CD14-positive monocyte (primary cell): ENCODE measurements at regions not wholly inside any gene's neighbourhood (a gene's known extent, or its start where the extent isn't known, plus 50 kb on each side); places are given as distances from the start of the nearest gene placed in this dataset.
A peak's percentile ranks its signal among the peaks of the same experiment; 100 is the strongest.
"Not testable (repeated sequence)": the region's sequence is repeated elsewhere in the genome, so short reads cannot be mapped to it uniquely, and the experiment has no call there.

Experiments
- DNase-seq, 3 donors: peaks; one replicate each; pipeline ENCODE4 v3.0.0-alpha.2; 2011 to 2022
- H2AFZ ChIP-seq: 2 replicates; pipeline ENCODE4 v1.6.0; 2012; ENCODE audit warnings: mild to moderate bottlenecking, low read depth, low read length, inconsistent platforms; ENCODE audit not compliant: insufficient read depth, poor library complexity, severe bottlenecking
- H3K27ac ChIP-seq, 2 donors: 1 replicate in 1 of 2; 2 replicates in 1 of 2; pipeline ENCODE4 v1.5.1; 2012 to 2013; ENCODE audit warnings: low read length in 2 of 2, control low read depth in 1 of 2, inconsistent platforms in 1 of 2, low read depth in 1 of 2, mild to moderate bottlenecking in 1 of 2
- H3K27me3 ChIP-seq, 2 donors: one replicate each; pipeline versions ENCODE4 v1.6.0 to v1.6.1; 2011 to 2013; ENCODE audit warnings: low read length in 2 of 2; ENCODE audit not compliant: control insufficient read depth in 2 of 2, insufficient read depth in 2 of 2
- H3K36me3 ChIP-seq, 2 donors: replicated peaks in 1 of 2; 1 replicate in 1 of 2; 2 replicates in 1 of 2; pipeline versions ENCODE4 v1.5.1 to v1.6.1; 2012 to 2013; ENCODE audit warnings: low read length in 2 of 2, control low read depth in 1 of 2, inconsistent platforms in 1 of 2, mild to moderate bottlenecking in 1 of 2; ENCODE audit not compliant: insufficient read depth in 2 of 2, control insufficient read depth in 1 of 2
- H3K4me1 ChIP-seq, 2 donors: 1 replicate in 1 of 2; 2 replicates in 1 of 2; pipeline versions ENCODE4 v1.5.1 to v1.6.1; 2012 to 2013; ENCODE audit warnings: low read length in 2 of 2, control low read depth in 1 of 2, inconsistent platforms in 1 of 2, mild to moderate bottlenecking in 1 of 2, moderate library complexity in 1 of 2; ENCODE audit not compliant: insufficient read depth in 2 of 2, control insufficient read depth in 1 of 2
- H3K4me2 ChIP-seq: replicated peaks from 2 replicates; pipeline ENCODE3; 2012; ENCODE audit warnings: low read length, moderate library complexity, mild to moderate bottlenecking; ENCODE audit not compliant: poor library complexity, severe bottlenecking; ENCODE audit errors: extremely low read depth
- H3K4me3 ChIP-seq, 3 experiments: fragments of 200-600 bp in 1 of 3; sonication (generic) in 1 of 3; replicated peaks in 1 of 3; 1 replicate in 2 of 3; 2 replicates in 1 of 3; pipeline ENCODE4 v1.5.1; 2011 to 2013; ENCODE audit warnings: low read length in 3 of 3, mild to moderate bottlenecking in 3 of 3, control low read depth in 2 of 3, low read depth in 2 of 3, inconsistent platforms in 1 of 3, moderate library complexity in 1 of 3
- H3K79me2 ChIP-seq: 2 replicates; pipeline ENCODE4 v1.6.0; 2012; ENCODE audit warnings: mild to moderate bottlenecking, control low read depth, inconsistent platforms, low read length, moderate library complexity; ENCODE audit not compliant: insufficient read depth
- H3K9ac ChIP-seq: 2 replicates; pipeline ENCODE4 v1.6.0; 2017; ENCODE audit warnings: low read length, mild to moderate bottlenecking; ENCODE audit not compliant: insufficient read depth, poor library complexity, severe bottlenecking
- H3K9me3 ChIP-seq, 2 donors: replicated peaks in 1 of 2; 1 replicate in 1 of 2; 2 replicates in 1 of 2; pipeline versions ENCODE4 v1.5.1 to v1.6.1; 2012 to 2013; ENCODE audit warnings: low read length in 2 of 2, control low read depth in 1 of 2; ENCODE audit not compliant: control insufficient read depth in 1 of 2, insufficient read depth in 1 of 2
- H4K20me1 ChIP-seq: 2 replicates; pipeline ENCODE4 v1.6.0; 2012; ENCODE audit warnings: mild to moderate bottlenecking, low read length, control low read depth, moderate library complexity; ENCODE audit not compliant: insufficient read depth
- H3K27ac Mint-ChIP-seq, 7 donors: one replicate each; pipeline ENCODE4 v1.8.0; 2020; ENCODE audit warnings: mild to moderate bottlenecking in 7 of 7, mixed read lengths in 7 of 7, moderate library complexity in 6 of 7, inconsistent platforms in 2 of 7
- H3K27me3 Mint-ChIP-seq, 3 donors: one replicate each; pipeline ENCODE4 v1.8.0; 2021 to 2022; ENCODE audit warnings: low read depth in 3 of 3, mild to moderate bottlenecking in 3 of 3, mixed read lengths in 3 of 3, moderate library complexity in 3 of 3, inconsistent platforms in 1 of 3
- H3K36me3 Mint-ChIP-seq, 2 donors: one replicate each; pipeline ENCODE4 v1.8.0; 2020; ENCODE audit warnings: mixed read lengths in 2 of 2, inconsistent platforms in 1 of 2, mild to moderate bottlenecking in 1 of 2
- H3K4me1 Mint-ChIP-seq: one replicate; pipeline ENCODE4 v1.8.0; 2020; ENCODE audit warnings: mild to moderate bottlenecking, mixed read lengths
- H3K4me3 Mint-ChIP-seq, 2 donors: one replicate each; pipeline ENCODE4 v1.8.0; 2020; ENCODE audit warnings: mild to moderate bottlenecking in 2 of 2, mixed read lengths in 2 of 2, moderate library complexity in 1 of 2
- H3K9me3 Mint-ChIP-seq, 7 donors: one replicate each; pipeline ENCODE4 v1.8.0; 2020 to 2022; ENCODE audit warnings: mixed read lengths in 7 of 7, mild to moderate bottlenecking in 6 of 7, moderate library complexity in 6 of 7, inconsistent platforms in 2 of 7
- WGBS: methylation state at CpG from one replicate; pipeline ENCODE4 v1.1.5; 2013; ENCODE audit warnings: missing lambda C conversion rate; ENCODE audit not compliant: insufficient coverage; 5-methylcytosine and 5-hydroxymethylcytosine counted together
- intact Hi-C, 2 donors: fragments of 100-400 bp; cut with micrococcal nuclease; formaldehyde crosslinking; loops; one replicate each; pipeline versions ENCODE4 v1.15.0 to v1.15.1; 2023
- TF ChIP-seq, protein P1 (sequence below): fragments of 200-600 bp; IDR thresholded peaks from one replicate; pipeline ENCODE4 v1.8.0; 2022; ENCODE audit warnings: antibody characterized with exemption, mild to moderate bottlenecking

DNA sequence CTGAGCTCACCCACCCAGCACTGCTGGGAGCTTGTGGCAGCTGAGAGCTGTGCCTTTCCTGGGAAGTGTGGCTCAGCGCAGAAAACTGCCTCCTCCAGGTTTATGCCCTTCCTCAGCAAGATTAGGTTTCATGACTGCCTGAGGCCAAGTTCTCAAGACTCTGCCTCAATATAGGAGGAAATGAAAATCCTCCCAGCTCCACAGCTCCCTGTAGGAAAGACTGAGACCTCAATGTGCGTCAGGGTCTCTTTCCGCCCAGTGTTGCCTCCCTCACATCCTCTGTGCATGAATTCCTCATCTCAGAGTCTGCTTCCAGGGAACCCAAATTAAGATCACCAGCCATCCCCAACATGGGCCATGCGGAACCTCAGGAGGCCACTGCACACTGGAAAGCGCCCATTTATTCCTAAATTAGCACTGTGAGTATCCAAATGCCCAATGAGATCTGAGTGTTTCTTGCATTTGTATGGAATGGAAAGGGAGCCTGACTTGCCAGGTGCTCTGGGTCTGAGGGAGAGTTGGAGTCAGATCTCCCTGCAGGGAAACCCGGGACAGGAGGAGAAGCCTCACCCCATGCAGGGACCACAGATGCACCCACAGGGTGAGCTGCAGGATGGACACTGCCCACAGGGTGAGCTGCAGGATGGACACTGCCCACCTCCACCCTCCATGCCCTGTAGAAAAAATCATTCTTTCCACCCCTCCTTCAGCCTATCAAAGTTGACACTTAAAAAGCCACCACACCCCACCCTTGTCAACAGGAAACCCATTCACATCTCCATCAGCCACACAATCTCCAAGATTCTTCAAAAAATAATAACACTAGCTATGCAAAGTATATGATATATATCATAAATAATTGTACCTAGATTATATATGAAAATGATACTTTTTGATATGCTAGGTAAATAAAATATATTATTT lies 97.4 kb upstream of the IGLL5 start:
- Mint-ChIP-seq H3K4me3 (no peak overlapping the region), H3K4me1 (peaks cover 2% of the 10 kb centered on the region), H3K27me3 (peaks cover 1 to 2% (median 1%) of the 10 kb centered on the region in 3 donors), H3K9me3 (peaks cover 0 to 3% (median 0%) of the 10 kb centered on the region in 7 donors), H3K27ac (no peak overlapping the region), H3K36me3 (no peaks in the 10 kb centered on the region)
- TF ChIP-seq, protein P1, sequence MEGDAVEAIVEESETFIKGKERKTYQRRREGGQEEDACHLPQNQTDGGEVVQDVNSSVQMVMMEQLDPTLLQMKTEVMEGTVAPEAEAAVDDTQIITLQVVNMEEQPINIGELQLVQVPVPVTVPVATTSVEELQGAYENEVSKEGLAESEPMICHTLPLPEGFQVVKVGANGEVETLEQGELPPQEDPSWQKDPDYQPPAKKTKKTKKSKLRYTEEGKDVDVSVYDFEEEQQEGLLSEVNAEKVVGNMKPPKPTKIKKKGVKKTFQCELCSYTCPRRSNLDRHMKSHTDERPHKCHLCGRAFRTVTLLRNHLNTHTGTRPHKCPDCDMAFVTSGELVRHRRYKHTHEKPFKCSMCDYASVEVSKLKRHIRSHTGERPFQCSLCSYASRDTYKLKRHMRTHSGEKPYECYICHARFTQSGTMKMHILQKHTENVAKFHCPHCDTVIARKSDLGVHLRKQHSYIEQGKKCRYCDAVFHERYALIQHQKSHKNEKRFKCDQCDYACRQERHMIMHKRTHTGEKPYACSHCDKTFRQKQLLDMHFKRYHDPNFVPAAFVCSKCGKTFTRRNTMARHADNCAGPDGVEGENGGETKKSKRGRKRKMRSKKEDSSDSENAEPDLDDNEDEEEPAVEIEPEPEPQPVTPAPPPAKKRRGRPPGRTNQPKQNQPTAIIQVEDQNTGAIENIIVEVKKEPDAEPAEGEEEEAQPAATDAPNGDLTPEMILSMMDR: no peak
- H4K20me1 ChIP-seq: no peaks in the 10 kb centered on the region
- H3K27ac ChIP-seq: no peak overlapping the region
- intact Hi-C loops: no loop called here
- H3K4me1 ChIP-seq: no peaks in the 10 kb centered on the region
- no peak for DNase-seq
- WGBS: 90% methylated on average over 2 of the region's 6 CpGs
- H3K4me2 ChIP-seq: no peak overlapping the region
- H3K27me3 ChIP-seq: no peaks in the 10 kb centered on the region
- H2AFZ ChIP-seq: no peak overlapping the region
- no peaks in the 10 kb centered on the region for H3K9me3 ChIP-seq
- no peak overlapping the region for H3K9ac ChIP-seq
- no peaks in the 10 kb centered on the region for H3K36me3 ChIP-seq
- H3K79me2 ChIP-seq: no peaks in the 10 kb centered on the region
- H3K4me3 ChIP-seq: no peak overlapping the region

- 52% methylated on average over 3 of the region's 10 CpGs for WGBS
- H3K4me2 ChIP-seq: no peak overlapping the region
- Mint-ChIP-seq H3K4me3 (no peak overlapping the region), H3K9me3 (peaks cover 0 to 3% (median 0%) of the 10 kb centered on the region in 7 donors), H3K27me3 (peaks cover 1 to 3% (median 1%) of the 10 kb centered on the region in 3 donors), H3K27ac (no peak overlapping the region), H3K36me3 (no peaks in the 10 kb centered on the region), H3K4me1 (peaks cover 2% of the 10 kb centered on the region)
- H4K20me1 ChIP-seq: no peaks in the 10 kb centered on the region
- H3K27ac ChIP-seq: no peak overlapping the region
- H3K36me3 ChIP-seq: no peaks in the 10 kb centered on the region
- intact Hi-C loops: no loop called here
- H3K27me3 ChIP-seq: no peaks in the 10 kb centered on the region
- H3K4me3 ChIP-seq: no peak overlapping the region
- no peak overlapping the region for H3K9ac ChIP-seq
- H3K9me3 ChIP-seq: no peaks in the 10 kb centered on the region
- H3K4me1 ChIP-seq: no peaks in the 10 kb centered on the region
- DNase-seq: no peak
- H2AFZ ChIP-seq: no peak overlapping the region
- H3K79me2 ChIP-seq: no peaks in the 10 kb centered on the region
- TF ChIP-seq, protein P1: no peak
These were observed 96.0 kb upstream of the IGLL5 start for GRCh38 chr22:22791438-22792181.

GRCh38 chr22:22792205-22792786 lies 95.3 kb upstream of the IGLL5 start:
- H3K27ac ChIP-seq, H3K27me3 Mint-ChIP-seq, H3K4me3 ChIP-seq, H3K36me3 Mint-ChIP-seq, H3K4me2 ChIP-seq, H3K79me2 ChIP-seq, DNase-seq, H3K9me3 ChIP-seq, intact Hi-C loops, H3K4me1 Mint-ChIP-seq, H3K9me3 Mint-ChIP-seq, H3K4me3 Mint-ChIP-seq, H3K4me1 ChIP-seq, H2AFZ ChIP-seq, H3K9ac ChIP-seq, H3K36me3 ChIP-seq, H3K27me3 ChIP-seq, H4K20me1 ChIP-seq: not testable (repeated sequence)
- H3K27ac Mint-ChIP-seq: peak overlapping the region in 1 of 7 donors; percentile 37
- WGBS: 100% methylated on average over 2 of the region's 4 CpGs
